T-cell (primary cell): ENCODE measurements at regions not wholly inside any gene's neighbourhood (a gene's known extent, or its start where the extent isn't known, plus 50 kb on each side); places are given as distances from the start of the nearest gene placed in this dataset.

ENCODE experiments used
- ATAC-seq, 4 experiments: fragments of 200-7000 bp in 3 of 4; fragments of 150-1000 bp in 1 of 4; cut with Tn5 transposase; replicated peaks in 1 of 4; 1 replicate in 3 of 4; 2 replicates in 1 of 4; pipeline ENCODE4 v1.10.0; 2021; ENCODE audit warnings: moderate library complexity in 3 of 4, mild to moderate bottlenecking in 2 of 4, moderate number of reproducible peaks in 1 of 4
- CTCF ChIA-PET, 2 donors: fragments of 300-600 bp; sonication (Branson Sonifier 250); formaldehyde crosslinking; loops; one replicate each; lab custom pipeline; 2022; ENCODE audit warnings: antibody characterized with exemption in 2 of 2; lab: Charles Lee
- POLR2A ChIA-PET, 2 donors: fragments of 300-600 bp; sonication (Branson Sonifier 250); formaldehyde crosslinking; loops; one replicate each; lab custom pipeline; 2022; ENCODE audit warnings: antibody characterized with exemption in 2 of 2; lab: Charles Lee
- DNase-seq, 35 experiments: peaks; one replicate each; pipeline versions ENCODE4 v3.0.0 to v3.0.0-alpha.2; 2013 to 2023
- H3K27ac ChIP-seq: one replicate; pipeline ENCODE4 v1.5.1; 2013; ENCODE audit warnings: low read length
- H3K27me3 ChIP-seq, 2 experiments: replicated peaks in 1 of 2; 1 replicate in 1 of 2; 2 replicates in 1 of 2; pipeline versions ENCODE4 v1.6.1 to v1.7.0; 2013; ENCODE audit warnings: low read length in 1 of 2, mixed read lengths in 1 of 2; ENCODE audit not compliant: control insufficient read depth in 2 of 2, insufficient read depth in 2 of 2; ENCODE audit errors: extremely low read depth in 1 of 2
- H3K36me3 ChIP-seq, 2 donors: 1 replicate in 1 of 2; 2 replicates in 1 of 2; pipeline versions ENCODE4 v1.6.1 to v1.7.0; 2013; ENCODE audit warnings: low read length in 1 of 2; ENCODE audit not compliant: control insufficient read depth in 2 of 2, insufficient read depth in 1 of 2; ENCODE audit errors: extremely low read depth in 1 of 2
- H3K4me1 ChIP-seq, 2 experiments: 1 replicate in 1 of 2; 2 replicates in 1 of 2; pipeline versions ENCODE4 v1.6.1 to v1.7.0; 2013; ENCODE audit warnings: low read length in 2 of 2, mixed read lengths in 1 of 2; ENCODE audit not compliant: insufficient read depth in 2 of 2, control insufficient read depth in 1 of 2; ENCODE audit errors: extremely low read depth in 1 of 2
- H3K4me3 ChIP-seq, 2 donors: 1 replicate in 1 of 2; 2 replicates in 1 of 2; pipeline versions ENCODE4 v1.5.1 to v1.7.0; 2013; ENCODE audit warnings: mild to moderate bottlenecking in 2 of 2, low read length in 1 of 2, moderate library complexity in 1 of 2; ENCODE audit not compliant: control insufficient read depth in 1 of 2; ENCODE audit errors: extremely low read depth in 1 of 2
- H3K9me3 ChIP-seq: 2 replicates; pipeline ENCODE4 v1.7.0; 2013
- H3K27ac Mint-ChIP-seq, 2 donors: one replicate each; pipeline ENCODE4 v1.8.0; 2020 to 2021; ENCODE audit warnings: mild to moderate bottlenecking in 2 of 2, mixed read lengths in 2 of 2
- H3K27me3 Mint-ChIP-seq, 2 donors: one replicate each; pipeline ENCODE4 v1.8.0; 2021 to 2022; ENCODE audit warnings: mixed read lengths in 2 of 2
- H3K36me3 Mint-ChIP-seq: one replicate; pipeline ENCODE4 v1.8.0; 2021; ENCODE audit warnings: mixed read lengths
- H3K4me1 Mint-ChIP-seq, 3 donors: one replicate each; pipeline ENCODE4 v1.8.0; 2020 to 2022; ENCODE audit warnings: mixed read lengths in 3 of 3, mild to moderate bottlenecking in 1 of 3
- H3K4me3 Mint-ChIP-seq, 3 donors: one replicate each; pipeline ENCODE4 v1.8.0; 2020 to 2022; ENCODE audit warnings: mild to moderate bottlenecking in 3 of 3, mixed read lengths in 3 of 3, moderate library complexity in 3 of 3
- H3K9me3 Mint-ChIP-seq, 3 donors: one replicate each; pipeline ENCODE4 v1.8.0; 2020 to 2022; ENCODE audit warnings: mixed read lengths in 3 of 3
- WGBS: methylation state at CpG from one replicate; pipeline ENCODE4 v1.1.5; 2013; ENCODE audit warnings: missing lambda C conversion rate; ENCODE audit not compliant: insufficient coverage; 5-methylcytosine and 5-hydroxymethylcytosine counted together

- Histone ChIP-seq H3K27me3 (no peaks in the 10 kb centered on the region), H3K4me3 (no peak overlapping the region), H3K27ac (no peak overlapping the region), H3K9me3 (no peaks in the 10 kb centered on the region), H3K4me1 (no peaks in the 10 kb centered on the region), H3K36me3 (no peaks in the 10 kb centered on the region)
- ChIA-PET POLR2A (interaction anchor here in 1 of 2 donors (0.6 kb wide), 1 partner anchor 194 kb away, joined by 4 read pairs; no protein-coding TSS in a partner anchor), CTCF (interaction anchor here (0.6 to 0.8 kb wide), 4 partner anchors 21 to 831 kb away, joined by 3 to 4 read pairs (median 4); no protein-coding TSS in a partner anchor)
- DNase-seq: peak in 4 of 35 experiments; percentile 3 to 22 (median 6)
- Mint-ChIP-seq H3K9me3 (no peaks in the 10 kb centered on the region), H3K27ac (no peak overlapping the region), H3K27me3 (no peaks in the 10 kb centered on the region), H3K4me3 (no peak overlapping the region), H3K36me3 (no peaks in the 10 kb centered on the region), H3K4me1 (peaks cover 0 to 4% (median 1%) of the 10 kb centered on the region in 3 donors)
- 100% methylated on average over 1 of the region's 2 CpGs for WGBS
- ATAC-seq: no peak
Measured at GRCh38 chr2:62339413-62339812, 143.5 kb downstream of the B3GNT2 start.

DNA sequence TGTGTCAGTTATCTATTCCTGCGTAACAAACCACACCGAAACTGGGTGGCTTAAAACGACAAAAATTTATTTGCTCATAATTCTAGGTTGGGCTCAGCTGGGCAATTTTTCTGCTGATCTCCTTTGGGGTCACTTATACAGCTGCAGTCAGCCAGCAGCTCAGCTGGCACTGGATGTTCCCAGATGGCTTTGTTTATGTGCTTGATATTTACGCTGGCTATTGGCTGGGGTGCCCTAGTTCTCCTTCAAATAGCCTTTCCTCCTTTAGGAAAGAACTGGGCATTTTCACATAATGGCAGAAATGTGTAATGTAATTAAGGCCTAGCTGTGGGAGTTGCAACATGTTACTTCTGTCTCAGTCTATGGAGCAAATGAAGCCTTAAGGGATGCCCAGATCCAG lies 142.2 kb downstream of the B3GNT2 start:
- WGBS: 93% methylated on average over 3 of the region's 4 CpGs
- H3K4me3 Mint-ChIP-seq: no peak overlapping the region
- no peaks in the 10 kb centered on the region for H3K36me3 ChIP-seq
- no peaks in the 10 kb centered on the region for H3K36me3 Mint-ChIP-seq
- no peak overlapping the region for H3K27ac Mint-ChIP-seq
- no peaks in the 10 kb centered on the region for H3K9me3 ChIP-seq
- ATAC-seq (no peak), DNase-seq (no peak)
- peaks cover 0 to 6% (median 5%) of the 10 kb centered on the region in 3 donors for H3K4me1 Mint-ChIP-seq
- ChIA-PET CTCF (no interaction called here), POLR2A (no interaction called here)
- H3K27me3 Mint-ChIP-seq: no peaks in the 10 kb centered on the region
- no peak overlapping the region for H3K27ac ChIP-seq
- H3K4me3 ChIP-seq: no peak overlapping the region
- H3K9me3 Mint-ChIP-seq: no peaks in the 10 kb centered on the region
- H3K27me3 ChIP-seq: no peaks in the 10 kb centered on the region
- H3K4me1 ChIP-seq: no peaks in the 10 kb centered on the region

- peaks cover 0 to 5% of the 10 kb centered on the region in 2 experiments for H3K4me1 ChIP-seq
- H3K9me3 ChIP-seq: no peaks in the 10 kb centered on the region
- ChIA-PET CTCF (no interaction called here), POLR2A (no interaction called here)
- Mint-ChIP-seq H3K36me3 (no peaks in the 10 kb centered on the region), H3K27ac (no peak overlapping the region), H3K4me3 (no peak overlapping the region), H3K9me3 (no peaks in the 10 kb centered on the region), H3K27me3 (no peaks in the 10 kb centered on the region), H3K4me1 (peaks cover 0 to 10% (median 6%) of the 10 kb centered on the region in 3 donors)
- H3K27ac ChIP-seq: no peak overlapping the region
- H3K36me3 ChIP-seq: no peaks in the 10 kb centered on the region
- WGBS: 90% methylated on average over 2 of the region's 4 CpGs
- DNase-seq: no peak
- no peak overlapping the region for H3K4me3 ChIP-seq
- no peaks in the 10 kb centered on the region for H3K27me3 ChIP-seq
- ATAC-seq: no peak
Measured at GRCh38 chr2:62337403-62337802, 141.5 kb downstream of the B3GNT2 start.

GRCh38 chr2:62335612-62336011 lies 139.7 kb downstream of the B3GNT2 start:
- CTCF ChIA-PET: interaction anchor here in 1 of 2 donors (0.7 kb wide), 1 partner anchor 17 kb away, joined by 7 read pairs; no protein-coding TSS in a partner anchor
- no peaks in the 10 kb centered on the region for H3K36me3 ChIP-seq
- H3K27me3 ChIP-seq: no peaks in the 10 kb centered on the region
- no peaks in the 10 kb centered on the region for H3K9me3 ChIP-seq
- no peak overlapping the region for H3K4me3 ChIP-seq
- Mint-ChIP-seq H3K9me3 (no peaks in the 10 kb centered on the region), H3K27ac (no peak overlapping the region), H3K4me1 (peaks cover 0 to 13% (median 6%) of the 10 kb centered on the region in 3 donors), H3K4me3 (no peak overlapping the region), H3K36me3 (no peaks in the 10 kb centered on the region), H3K27me3 (no peaks in the 10 kb centered on the region)
- no peak overlapping the region for H3K27ac ChIP-seq
- DNase-seq (no peak), ATAC-seq (no peak)
- H3K4me1 ChIP-seq: peaks cover 0 to 8% of the 10 kb centered on the region in 2 experiments
- 57% methylated on average over 1 of the region's 5 CpGs for WGBS
- POLR2A ChIA-PET: interaction anchor here in 1 of 2 donors (0.7 kb wide), 1 partner anchor 17 kb away, joined by 5 read pairs; no protein-coding TSS in a partner anchor

DNA sequence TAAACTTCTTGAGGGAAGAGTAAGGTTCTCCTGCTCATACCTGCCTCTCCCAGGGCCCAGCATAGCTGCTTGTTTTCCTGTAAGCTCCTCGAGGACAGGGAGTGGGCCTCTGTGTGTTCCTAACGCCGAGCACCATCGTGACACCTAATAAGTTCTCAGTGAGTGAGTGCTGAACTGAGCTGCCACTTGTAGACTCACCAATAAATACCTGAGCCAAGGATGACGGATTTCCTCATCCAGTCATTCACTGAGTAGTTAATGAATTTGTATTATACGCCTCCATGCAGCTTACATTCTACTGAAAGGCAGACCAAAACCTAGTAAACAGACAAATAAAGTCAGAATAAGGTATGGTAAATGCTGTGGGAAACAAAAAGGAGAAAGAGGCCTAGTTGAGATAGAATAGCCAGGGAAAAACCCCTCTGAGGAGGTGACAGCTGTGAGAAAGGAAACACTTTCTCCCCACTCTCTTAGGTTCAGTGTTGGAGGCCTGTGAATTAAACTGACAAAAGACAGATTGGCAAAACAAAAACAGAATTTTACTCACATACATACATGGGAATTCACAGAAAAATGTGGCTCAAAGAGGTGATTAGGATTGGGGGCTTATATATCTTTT lies 138.6 kb downstream of the B3GNT2 start:
- Histone ChIP-seq H3K9me3 (no peaks in the 10 kb centered on the region), H3K36me3 (no peaks in the 10 kb centered on the region), H3K27me3 (no peaks in the 10 kb centered on the region), H3K27ac (no peak overlapping the region), H3K4me1 (peaks cover 0 to 8% of the 10 kb centered on the region in 2 experiments), H3K4me3 (no peak overlapping the region)
- Mint-ChIP-seq H3K27me3 (no peaks in the 10 kb centered on the region), H3K9me3 (peaks cover 0 to 4% (median 0%) of the 10 kb centered on the region in 3 donors), H3K27ac (peak overlapping the region in 1 of 2 donors; percentile 2), H3K4me1 (peaks cover 0 to 13% (median 6%) of the 10 kb centered on the region in 3 donors), H3K36me3 (no peaks in the 10 kb centered on the region), H3K4me3 (no peak overlapping the region)
- ChIA-PET CTCF (no interaction called here), POLR2A (interaction anchor here (0.5 kb wide), 2 partner anchors 12 to 96 kb away, joined by 3 read pairs; no protein-coding TSS in a partner anchor)
- WGBS: no CpG with 5 or more reads among the region's 6 CpGs
- DNase-seq (no peak), ATAC-seq (no peak)

GRCh38 chr2:62334009-62334408 lies 138.1 kb downstream of the B3GNT2 start:
- Mint-ChIP-seq H3K27me3 (no peaks in the 10 kb centered on the region), H3K36me3 (no peaks in the 10 kb centered on the region), H3K9me3 (peaks cover 0 to 4% (median 0%) of the 10 kb centered on the region in 3 donors), H3K4me1 (peaks cover 0 to 13% (median 6%) of the 10 kb centered on the region in 3 donors), H3K4me3 (no peak overlapping the region), H3K27ac (no peak overlapping the region)
- CTCF ChIA-PET: interaction anchor here in 1 of 2 donors (0.5 kb wide), 1 partner anchor 74 kb away, joined by 5 read pairs; no protein-coding TSS in a partner anchor
- Histone ChIP-seq H3K9me3 (no peaks in the 10 kb centered on the region), H3K27me3 (no peaks in the 10 kb centered on the region), H3K4me1 (peaks cover 0 to 8% of the 10 kb centered on the region in 2 experiments), H3K4me3 (no peak overlapping the region), H3K27ac (no peak overlapping the region), H3K36me3 (no peaks in the 10 kb centered on the region)
- no peak for ATAC-seq
- WGBS: no CpG with 5 or more reads among the region's 4 CpGs
- POLR2A ChIA-PET: interaction anchor here (0.5 kb wide), 3 partner anchors 12 to 139 kb away, joined by 3 read pairs; no protein-coding TSS in a partner anchor
- no peak for DNase-seq
